ENCODE measurements at regions not wholly inside any gene's neighbourhood (a gene's known extent, or its start where the extent isn't known, plus 50 kb on each side); places are given as distances from the start of the nearest gene placed in this dataset.

- no peaks in the 10 kb centered on the region for H3K9me3 ChIP-seq (ENCODE audit: control insufficient read depth in 1 of 2, insufficient read depth in 1 of 2, low read length in 2 of 2)
- no peak overlapping the region for H3K4me3 ChIP-seq (ENCODE audit: low read length)
- DNase-seq (no peak), ATAC-seq (ENCODE audit: poor library complexity) (no peak)
- H3K36me3 ChIP-seq (ENCODE audit: insufficient read depth, low read length): no peaks in the 10 kb centered on the region
- no peak overlapping the region for H3K27ac ChIP-seq (ENCODE audit: low read depth in 1 of 2, low read length in 2 of 2)
- H3K4me1 ChIP-seq (ENCODE audit: insufficient read depth, low read length): no peaks in the 10 kb centered on the region
- Mint-ChIP-seq H3K27ac (no peak overlapping the region), H3K36me3 (ENCODE audit: low read depth) (no peaks in the 10 kb centered on the region), H3K27me3 (peaks cover 7% of the 10 kb centered on the region), H3K9me3 (no peaks in the 10 kb centered on the region), H3K4me3 (no peak overlapping the region), H3K4me1 (ENCODE audit: low read depth) (no peaks in the 10 kb centered on the region)
- CTCF ChIA-PET: interaction anchor here (1.0 kb wide), 1 partner anchor 9 kb away, joined by 3 read pairs; no protein-coding TSS in a partner anchor
- POLR2A ChIA-PET: no interaction called here
- TF ChIP-seq CTCF (IDR thresholded peaks at IDR 0.05): no peak
- no peaks in the 10 kb centered on the region for H3K27me3 ChIP-seq (ENCODE audit: control insufficient read depth in 1 of 2, insufficient read depth in 2 of 2, low read length in 2 of 2)
- intact Hi-C loops (cut with DNase I, micrococcal nuclease): no loop called here
These were observed 53.6 kb upstream of the DPT start for GRCh38 chr1:168782559-168783116.

DNA sequence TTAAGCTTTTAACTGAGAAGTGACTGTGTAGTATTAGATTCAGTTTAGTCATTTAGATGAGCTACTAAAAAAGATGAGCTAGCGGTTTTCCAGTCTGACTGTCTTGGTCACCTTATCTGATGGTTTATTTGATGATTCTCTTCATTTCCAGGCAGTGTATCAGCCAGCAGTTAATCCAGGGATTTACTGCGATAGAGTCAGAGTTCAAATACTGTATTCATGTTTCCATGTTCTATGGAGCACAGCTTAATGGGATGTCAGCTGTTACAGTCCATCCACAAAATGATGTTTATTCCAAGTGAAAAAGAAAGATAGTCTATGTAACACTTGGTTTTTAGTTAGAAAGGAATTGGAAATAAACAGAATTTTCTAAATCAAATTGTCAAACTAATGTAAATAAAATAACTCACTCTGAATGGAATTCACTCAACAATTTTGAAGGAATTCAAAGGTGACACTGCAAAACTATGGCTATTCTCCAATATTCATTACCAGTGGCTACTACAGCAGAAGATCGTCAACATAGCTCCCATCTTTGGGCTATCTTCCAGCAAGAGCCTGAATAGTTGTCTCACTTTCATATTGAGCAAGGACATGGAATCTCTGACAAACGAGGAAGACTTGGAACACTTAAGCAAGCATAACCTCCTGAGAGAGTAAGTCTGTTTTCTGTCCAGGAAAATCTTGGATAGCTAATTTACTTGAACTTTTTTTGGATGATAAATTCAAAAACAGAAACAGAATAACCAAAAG is 54.6 kb upstream of the DPT start:
- Mint-ChIP-seq H3K27me3 (peaks cover 11% of the 10 kb centered on the region), H3K9me3 (no peaks in the 10 kb centered on the region), H3K4me3 (no peak overlapping the region), H3K4me1 (ENCODE audit: low read depth) (no peaks in the 10 kb centered on the region), H3K27ac (no peak overlapping the region), H3K36me3 (ENCODE audit: low read depth) (no peaks in the 10 kb centered on the region)
- H3K27me3 ChIP-seq (ENCODE audit: control insufficient read depth in 1 of 2, insufficient read depth in 2 of 2, low read length in 2 of 2): no peaks in the 10 kb centered on the region
- no peaks in the 10 kb centered on the region for H3K9me3 ChIP-seq (ENCODE audit: control insufficient read depth in 1 of 2, insufficient read depth in 1 of 2, low read length in 2 of 2)
- no peak overlapping the region for H3K4me3 ChIP-seq (ENCODE audit: low read length)
- ATAC-seq (ENCODE audit: poor library complexity): no peak
- no peak for TF ChIP-seq CTCF (IDR thresholded peaks at IDR 0.05)
- H3K27ac ChIP-seq (ENCODE audit: low read depth in 1 of 2, low read length in 2 of 2): no peak overlapping the region
- ChIA-PET POLR2A (no interaction called here), CTCF (interaction anchor here (1.2 kb wide), 1 partner anchor 10 kb away, joined by 4 read pairs; no protein-coding TSS in a partner anchor)
- no peaks in the 10 kb centered on the region for H3K4me1 ChIP-seq (ENCODE audit: insufficient read depth, low read length)
- no peak for DNase-seq
- intact Hi-C loops (cut with DNase I, micrococcal nuclease): no loop called here
- H3K36me3 ChIP-seq (ENCODE audit: insufficient read depth, low read length): no peaks in the 10 kb centered on the region

DNA sequence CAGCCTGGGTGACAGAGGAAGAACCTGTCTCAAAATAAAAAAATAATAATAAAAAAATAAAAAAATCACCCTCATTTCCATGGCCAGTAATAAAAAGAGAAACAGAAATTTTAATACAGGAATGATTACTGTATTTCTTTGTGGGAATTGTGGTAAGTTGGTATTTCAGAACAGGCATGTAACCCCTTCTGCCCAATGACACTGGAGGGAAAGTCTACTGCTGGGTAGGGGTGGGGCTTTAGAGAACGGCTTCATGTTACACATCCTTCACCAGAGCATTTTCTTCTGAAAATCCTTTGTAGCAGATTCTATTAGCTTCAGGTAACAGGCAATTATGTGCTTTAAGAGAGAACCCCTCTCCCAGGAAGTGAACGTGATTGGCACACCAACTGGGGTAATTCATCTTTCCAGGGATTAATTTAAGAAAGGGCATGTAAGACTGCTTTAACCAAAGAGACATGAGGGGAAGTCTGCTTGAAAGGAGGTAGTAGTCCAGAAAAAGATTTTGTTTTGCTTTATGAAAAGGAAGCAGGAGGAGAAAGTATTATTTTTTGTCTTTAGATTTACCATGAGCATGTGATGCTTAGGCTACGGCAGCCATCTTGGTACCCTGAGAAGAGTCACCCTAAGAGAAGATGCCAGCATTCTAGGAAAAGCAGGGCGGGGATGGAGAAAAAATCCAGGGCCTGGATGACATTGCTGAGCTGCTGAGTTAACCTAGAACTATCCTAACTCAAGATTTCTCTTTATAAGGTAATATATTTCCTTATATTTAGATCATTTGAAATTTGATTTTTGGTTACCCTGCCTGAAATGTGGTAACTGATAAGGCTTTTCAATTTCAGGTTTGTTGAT is 57.7 kb upstream of the DPT start:
- ChIA-PET POLR2A (no interaction called here), CTCF (no interaction called here)
- no peaks in the 10 kb centered on the region for H3K36me3 ChIP-seq (ENCODE audit: insufficient read depth, low read length)
- H3K9me3 ChIP-seq (ENCODE audit: control insufficient read depth in 1 of 2, insufficient read depth in 1 of 2, low read length in 2 of 2): no peaks in the 10 kb centered on the region
- H3K27ac ChIP-seq (ENCODE audit: low read depth in 1 of 2, low read length in 2 of 2): no peak overlapping the region
- Mint-ChIP-seq H3K27me3 (peaks cover 31% of the 10 kb centered on the region), H3K4me1 (ENCODE audit: low read depth) (no peaks in the 10 kb centered on the region), H3K4me3 (no peak overlapping the region), H3K36me3 (ENCODE audit: low read depth) (no peaks in the 10 kb centered on the region), H3K27ac (no peak overlapping the region), H3K9me3 (no peaks in the 10 kb centered on the region)
- no peaks in the 10 kb centered on the region for H3K27me3 ChIP-seq (ENCODE audit: control insufficient read depth in 1 of 2, insufficient read depth in 2 of 2, low read length in 2 of 2)
- ATAC-seq (ENCODE audit: poor library complexity) (no peak), DNase-seq (no peak)
- intact Hi-C loops (cut with DNase I, micrococcal nuclease): no loop called here
- H3K4me1 ChIP-seq (ENCODE audit: insufficient read depth, low read length): no peaks in the 10 kb centered on the region
- TF ChIP-seq CTCF (IDR thresholded peaks at IDR 0.05): no peak
- no peak overlapping the region for H3K4me3 ChIP-seq (ENCODE audit: low read length)
